Activated naive CD4-positive, alpha-beta T cell treated with anti-CD3 and anti-CD28 coated beads, Interleukin-2, amount 10 ng/mL, durations not matched to agents 7 days and 5 days (primary cell): ENCODE measurements at regions not wholly inside any gene's neighbourhood (a gene's known extent, or its start where the extent isn't known, plus 50 kb on each side); places are given as distances from the start of the nearest gene placed in this dataset.
A peak's percentile ranks its signal among the peaks of the same experiment; 100 is the strongest.

Source experiments
- CTCF ChIA-PET: fragments of 350-600 bp; sonication (Branson Sonifier 250); formaldehyde crosslinking; loops from one replicate; lab custom pipeline; 2021; ENCODE audit warnings: antibody characterized with exemption; lab: Charles Lee
- DNase-seq: peaks from one replicate; pipeline ENCODE4 v3.0.0-alpha.2; 2020
- H3K27ac Mint-ChIP-seq: one replicate; pipeline ENCODE4 v1.8.0; 2021; ENCODE audit warnings: mild to moderate bottlenecking, moderate library complexity, mixed read lengths
- H3K27me3 Mint-ChIP-seq: one replicate; pipeline ENCODE4 v1.8.0; 2021; ENCODE audit warnings: mild to moderate bottlenecking, mixed read lengths
- H3K36me3 Mint-ChIP-seq: one replicate; pipeline ENCODE4 v1.8.0; 2021; ENCODE audit warnings: mixed read lengths
- H3K4me1 Mint-ChIP-seq: one replicate; pipeline ENCODE4 v1.8.0; 2021; ENCODE audit warnings: mixed read lengths
- H3K4me3 Mint-ChIP-seq: one replicate; pipeline ENCODE4 v1.8.0; 2021; ENCODE audit warnings: mild to moderate bottlenecking, moderate library complexity, mixed read lengths
- H3K9me3 Mint-ChIP-seq: one replicate; pipeline ENCODE4 v1.8.0; 2021; ENCODE audit warnings: mixed read lengths

DNA sequence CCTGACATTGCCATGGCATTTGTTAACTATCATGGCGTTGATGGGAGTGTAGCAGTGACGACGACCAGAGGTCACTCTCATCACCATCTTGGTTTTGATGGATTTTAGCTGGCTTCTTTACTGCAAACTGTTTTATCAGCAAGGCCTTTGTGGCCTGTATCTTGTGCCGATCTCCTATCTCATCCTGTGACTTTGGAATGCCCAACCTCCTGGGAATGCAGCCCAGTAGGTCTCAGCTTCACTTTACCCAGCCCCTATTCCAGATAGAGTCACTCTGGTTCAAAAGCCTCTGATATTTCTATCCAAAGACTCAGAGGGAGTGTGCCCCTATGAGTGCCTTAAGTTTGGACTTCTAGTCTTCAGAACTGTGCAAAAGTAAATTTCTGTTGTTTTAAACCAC, 130.1 kb downstream of the ADAMTS1 start:
- Mint-ChIP-seq H3K9me3 (no peaks in the 10 kb centered on the region), H3K27me3 (no peaks in the 10 kb centered on the region), H3K4me1 (no peaks in the 10 kb centered on the region), H3K36me3 (no peaks in the 10 kb centered on the region), H3K27ac (no peak overlapping the region), H3K4me3 (no peak overlapping the region)
- no peak for DNase-seq
- CTCF ChIA-PET = interaction anchor here (0.7 to 1.6 kb wide), 5 partner anchors 17 to 29 kb away, joined by 3 to 5 read pairs (median 4); no protein-coding TSS in a partner anchor

DNA sequence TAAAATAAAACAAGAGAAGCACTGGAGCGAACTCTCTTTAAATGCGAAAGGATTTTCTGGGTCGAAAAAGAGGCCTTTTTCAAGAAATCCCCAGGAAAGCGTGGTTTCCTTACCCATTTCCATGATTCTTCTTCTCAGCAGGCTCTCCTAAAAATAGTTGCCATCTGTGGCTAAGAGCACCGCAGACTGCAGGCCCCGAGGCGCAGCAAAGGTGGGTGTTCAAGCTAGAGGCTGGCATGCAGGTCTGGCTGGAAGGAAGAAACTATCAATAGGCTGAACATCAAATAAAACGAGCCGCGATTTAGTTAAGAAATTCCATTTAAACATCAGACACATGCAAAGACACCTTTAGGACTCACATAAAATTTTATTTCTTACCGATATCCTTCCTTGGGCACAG, 135.1 kb downstream of the ADAMTS1 start:
- Mint-ChIP-seq H3K36me3 (no peaks in the 10 kb centered on the region), H3K9me3 (no peaks in the 10 kb centered on the region), H3K27me3 (no peaks in the 10 kb centered on the region), H3K27ac (no peak overlapping the region), H3K4me1 (no peaks in the 10 kb centered on the region), H3K4me3 (no peak overlapping the region)
- CTCF ChIA-PET = no interaction called here
- DNase-seq = no peak

DNA sequence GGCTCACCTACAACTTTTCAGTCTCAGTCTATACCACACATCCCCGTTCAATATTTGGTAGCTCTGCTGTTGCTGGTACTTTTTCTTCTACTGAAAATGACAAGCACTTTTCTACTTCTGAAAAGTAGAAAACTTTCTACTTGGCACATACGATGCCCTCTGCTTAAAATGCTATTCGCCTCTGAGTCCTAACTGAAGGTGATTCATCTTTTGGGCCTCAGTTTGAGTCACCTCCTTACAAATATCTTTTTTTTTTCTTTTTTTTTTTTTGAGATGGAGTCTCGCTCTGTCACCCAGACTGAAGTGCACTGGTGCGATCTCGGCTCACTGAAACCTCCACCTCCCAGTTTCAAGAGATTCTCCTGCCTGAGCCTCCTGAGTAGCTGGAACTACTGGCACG, 136.0 kb upstream of the CYYR1 start:
- no peaks in the 10 kb centered on the region for H3K4me1 Mint-ChIP-seq
- DNase-seq = no peak
- no peak overlapping the region for H3K27ac Mint-ChIP-seq
- CTCF ChIA-PET = no interaction called here
- H3K27me3 Mint-ChIP-seq = no peaks in the 10 kb centered on the region
- no peaks in the 10 kb centered on the region for H3K36me3 Mint-ChIP-seq
- no peaks in the 10 kb centered on the region for H3K9me3 Mint-ChIP-seq
- no peak overlapping the region for H3K4me3 Mint-ChIP-seq

DNA sequence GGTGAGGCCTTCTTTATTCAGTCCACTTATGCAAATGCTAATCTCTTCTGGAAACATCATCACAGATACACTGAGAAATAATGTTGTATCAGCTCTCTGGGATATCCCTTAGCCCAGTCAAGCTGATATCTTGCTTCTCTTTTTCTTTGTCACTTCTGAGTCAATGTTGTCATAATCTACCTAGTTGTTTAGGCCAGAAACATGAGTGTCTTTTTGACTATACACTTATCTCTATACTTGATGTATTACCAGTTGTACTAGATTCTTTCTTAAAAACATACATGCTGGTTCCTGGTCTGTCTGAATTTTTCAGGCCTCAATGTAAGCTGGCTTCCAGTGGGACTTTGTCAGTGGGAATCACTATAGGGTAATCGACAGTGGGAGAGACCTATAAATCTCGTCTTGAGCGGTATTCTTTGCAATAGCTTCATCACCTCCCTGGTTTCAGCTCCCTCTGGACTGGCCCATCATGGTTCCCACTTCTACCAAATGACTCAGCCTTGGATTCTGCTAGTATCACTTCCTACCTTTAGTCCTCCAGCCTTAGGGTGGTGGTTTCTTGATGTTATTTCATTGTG, 135.2 kb upstream of the CYYR1 start:
- Mint-ChIP-seq H3K4me1 (no peaks in the 10 kb centered on the region), H3K9me3 (no peaks in the 10 kb centered on the region), H3K27ac (no peak overlapping the region), H3K27me3 (no peaks in the 10 kb centered on the region), H3K4me3 (no peak overlapping the region), H3K36me3 (no peaks in the 10 kb centered on the region)
- no peak for DNase-seq
- CTCF ChIA-PET = interaction anchor here (1.2 kb wide), 1 partner anchor 10 kb away, joined by 3 read pairs; no protein-coding TSS in a partner anchor

DNA sequence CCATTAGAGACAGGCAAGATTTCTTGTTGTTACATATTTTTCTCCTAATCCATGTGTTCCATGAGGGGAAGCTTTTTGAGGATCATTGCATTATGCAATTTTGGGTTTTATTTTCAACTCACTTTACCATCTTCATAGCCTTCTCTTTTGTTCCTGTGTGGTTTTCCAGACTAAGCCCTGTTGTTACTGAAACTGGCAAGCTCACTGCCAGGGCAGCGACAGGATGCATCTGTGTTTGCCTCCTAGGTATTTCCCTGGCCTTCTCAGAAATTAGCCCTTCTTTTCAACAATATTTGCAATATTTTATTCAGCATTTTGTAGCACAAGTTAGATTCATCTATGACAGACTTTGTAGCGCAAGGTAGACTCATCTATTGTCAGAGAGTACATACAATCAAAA, 134.2 kb upstream of the CYYR1 start:
- DNase-seq = no peak
- H3K36me3 Mint-ChIP-seq = no peaks in the 10 kb centered on the region
- no peaks in the 10 kb centered on the region for H3K27me3 Mint-ChIP-seq
- no peaks in the 10 kb centered on the region for H3K4me1 Mint-ChIP-seq
- CTCF ChIA-PET = interaction anchor here (1.2 kb wide), 1 partner anchor 9 kb away, joined by 3 read pairs; no protein-coding TSS in a partner anchor
- H3K4me3 Mint-ChIP-seq = no peak overlapping the region
- no peaks in the 10 kb centered on the region for H3K9me3 Mint-ChIP-seq
- no peak overlapping the region for H3K27ac Mint-ChIP-seq

DNA sequence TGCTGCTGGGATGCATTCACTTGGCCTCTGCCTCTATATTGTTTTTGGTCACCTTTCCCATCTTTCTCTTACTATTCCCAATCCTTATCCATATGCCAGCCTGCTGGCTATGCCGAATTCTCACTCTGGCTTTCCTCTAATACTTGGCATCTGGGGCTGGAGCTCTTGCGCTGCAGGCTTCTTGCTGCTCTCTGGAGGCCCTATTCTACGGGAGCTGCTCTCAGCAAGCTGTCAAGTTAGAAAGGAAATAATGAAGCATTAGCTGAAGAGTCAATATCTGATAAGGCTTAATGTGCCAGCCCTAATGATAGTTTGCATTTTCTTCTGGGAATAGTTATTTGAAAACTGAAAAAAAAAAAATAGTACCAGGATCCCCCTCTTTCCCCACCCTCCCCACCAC, 125.3 kb upstream of the CYYR1 start:
- Mint-ChIP-seq H3K27ac (no peak overlapping the region), H3K36me3 (no peaks in the 10 kb centered on the region), H3K4me1 (no peaks in the 10 kb centered on the region), H3K4me3 (no peak overlapping the region), H3K27me3 (no peaks in the 10 kb centered on the region), H3K9me3 (no peaks in the 10 kb centered on the region)
- no peak for DNase-seq
- CTCF ChIA-PET = interaction anchor here (0.7 to 1.5 kb wide), 4 partner anchors 10 to 1534 kb away, joined by 3 to 5 read pairs (median 3); no protein-coding TSS in a partner anchor

DNA sequence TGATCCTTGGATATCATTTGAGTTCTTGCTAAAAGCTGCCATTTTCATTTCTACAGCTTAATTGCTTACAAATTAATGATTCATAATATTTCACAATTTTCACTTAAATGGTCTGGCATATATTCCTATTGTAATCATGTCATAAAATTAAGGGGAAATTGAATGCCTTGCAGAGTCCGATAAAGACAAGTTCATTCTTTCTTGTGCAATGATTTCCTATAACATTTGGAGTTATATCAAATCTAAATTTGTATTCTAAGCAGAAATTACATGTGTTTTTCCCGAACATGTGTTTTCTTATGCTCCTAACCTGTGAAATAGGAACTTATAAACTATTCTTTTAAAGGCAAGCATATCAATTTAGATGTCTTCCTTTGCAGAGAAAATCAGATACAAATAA, 118.3 kb upstream of the CYYR1 start:
- Mint-ChIP-seq H3K27me3 (no peaks in the 10 kb centered on the region), H3K27ac (no peak overlapping the region), H3K9me3 (peaks cover under 1% of the 10 kb centered on the region), H3K36me3 (no peaks in the 10 kb centered on the region), H3K4me1 (no peaks in the 10 kb centered on the region), H3K4me3 (no peak overlapping the region)
- CTCF ChIA-PET = no interaction called here
- DNase-seq = no peak

DNA sequence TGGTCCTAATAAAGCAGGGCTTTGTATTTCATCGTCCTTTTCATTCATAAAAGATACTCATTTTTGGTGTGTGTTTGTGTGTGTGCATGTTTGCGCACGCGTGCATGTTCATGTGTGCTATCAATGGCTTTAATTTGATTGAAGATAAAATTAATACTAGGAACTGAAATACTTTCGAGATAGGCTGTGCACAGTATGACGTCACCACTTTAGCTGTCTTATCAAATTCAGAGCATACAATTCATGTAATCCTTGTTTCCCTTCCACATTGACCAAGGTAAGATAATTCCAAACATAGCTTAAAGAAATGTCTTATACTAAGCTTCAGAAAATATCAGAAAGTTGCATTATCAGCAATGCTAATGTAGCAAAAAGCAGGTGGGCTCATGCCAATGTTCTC, 113.6 kb upstream of the CYYR1 start:
- no peak overlapping the region for H3K27ac Mint-ChIP-seq
- no peak for DNase-seq
- no peaks in the 10 kb centered on the region for H3K36me3 Mint-ChIP-seq
- no peaks in the 10 kb centered on the region for H3K27me3 Mint-ChIP-seq
- H3K9me3 Mint-ChIP-seq = peaks cover 4% of the 10 kb centered on the region
- H3K4me1 Mint-ChIP-seq = peaks cover 4% of the 10 kb centered on the region
- CTCF ChIA-PET = interaction anchor here (2.0 kb wide), 1 partner anchor 29 kb away, joined by 4 read pairs; no protein-coding TSS in a partner anchor
- H3K4me3 Mint-ChIP-seq = no peak overlapping the region

DNA sequence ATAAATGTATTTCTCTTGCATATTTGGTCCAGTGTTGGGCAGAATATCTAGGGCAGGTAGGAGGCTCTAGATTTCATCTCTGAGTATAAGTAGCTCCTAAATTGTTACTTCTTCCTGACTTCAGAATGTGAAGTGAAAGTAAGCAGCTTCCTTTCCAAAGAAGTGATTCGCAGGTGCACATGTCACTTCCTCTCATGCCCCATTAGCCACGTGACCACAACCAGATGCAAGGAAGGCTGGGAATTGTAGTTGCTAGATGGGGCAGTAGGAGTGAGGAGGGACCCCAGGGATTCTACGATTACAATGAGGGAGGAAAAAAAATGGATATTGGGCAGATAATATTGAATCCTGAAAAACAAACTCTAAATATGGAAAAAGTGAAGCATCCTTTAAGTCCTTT, 113.2 kb upstream of the CYYR1 start:
- H3K9me3 Mint-ChIP-seq = peaks cover 4% of the 10 kb centered on the region
- H3K36me3 Mint-ChIP-seq = no peaks in the 10 kb centered on the region
- peak; percentile 54 for DNase-seq
- H3K27me3 Mint-ChIP-seq = no peaks in the 10 kb centered on the region
- H3K27ac Mint-ChIP-seq = no peak overlapping the region
- CTCF ChIA-PET = interaction anchor here (2.0 kb wide), 1 partner anchor 29 kb away, joined by 4 read pairs; no protein-coding TSS in a partner anchor
- no peak overlapping the region for H3K4me3 Mint-ChIP-seq
- H3K4me1 Mint-ChIP-seq = peaks cover 4% of the 10 kb centered on the region

DNA sequence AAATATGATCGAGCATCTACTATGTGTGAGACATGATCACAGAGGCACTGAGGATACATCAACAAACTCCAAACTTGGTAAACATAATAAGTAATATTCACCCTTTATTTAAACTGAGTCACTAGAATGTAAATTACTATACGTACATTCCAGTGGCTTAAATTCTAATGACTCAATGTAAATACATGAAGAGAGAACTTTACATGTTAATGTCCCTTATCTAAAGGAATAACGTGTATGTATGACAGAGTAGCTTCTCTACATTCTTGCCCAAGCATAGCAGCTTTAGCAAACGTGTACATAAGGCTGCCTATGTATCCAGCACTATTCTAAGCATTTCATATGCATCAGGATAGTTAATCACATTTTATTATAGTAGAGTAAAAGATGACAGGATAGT, 111.8 kb upstream of the CYYR1 start:
- H3K9me3 Mint-ChIP-seq = peaks cover 4% of the 10 kb centered on the region
- H3K36me3 Mint-ChIP-seq = no peaks in the 10 kb centered on the region
- H3K4me1 Mint-ChIP-seq = peaks cover 4% of the 10 kb centered on the region
- DNase-seq = no peak
- no peak overlapping the region for H3K4me3 Mint-ChIP-seq
- CTCF ChIA-PET = no interaction called here
- H3K27ac Mint-ChIP-seq = no peak overlapping the region
- H3K27me3 Mint-ChIP-seq = no peaks in the 10 kb centered on the region

DNA sequence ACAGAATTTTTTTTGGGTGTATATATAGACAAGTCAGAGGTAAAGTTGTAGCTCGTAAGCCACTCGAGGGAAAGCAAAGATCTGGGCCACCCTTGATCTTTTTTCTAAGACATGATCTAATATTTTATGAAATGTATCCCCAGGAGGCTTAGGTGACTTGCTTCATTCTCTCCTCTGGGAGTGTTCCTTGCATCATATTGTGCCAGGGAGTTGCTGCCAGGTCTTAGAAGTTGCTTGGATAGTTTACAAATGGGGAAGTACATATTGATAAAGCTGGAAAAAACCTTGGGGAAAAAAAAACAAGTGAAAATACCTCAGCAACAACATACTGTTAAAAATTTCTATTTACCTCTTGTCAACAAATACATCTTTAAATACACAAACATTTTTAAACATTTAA, 110.9 kb upstream of the CYYR1 start:
- Mint-ChIP-seq H3K9me3 (peaks cover 4% of the 10 kb centered on the region), H3K27me3 (no peaks in the 10 kb centered on the region), H3K36me3 (no peaks in the 10 kb centered on the region), H3K27ac (no peak overlapping the region), H3K4me3 (no peak overlapping the region), H3K4me1 (peaks cover 4% of the 10 kb centered on the region)
- DNase-seq = no peak
- CTCF ChIA-PET = no interaction called here

DNA sequence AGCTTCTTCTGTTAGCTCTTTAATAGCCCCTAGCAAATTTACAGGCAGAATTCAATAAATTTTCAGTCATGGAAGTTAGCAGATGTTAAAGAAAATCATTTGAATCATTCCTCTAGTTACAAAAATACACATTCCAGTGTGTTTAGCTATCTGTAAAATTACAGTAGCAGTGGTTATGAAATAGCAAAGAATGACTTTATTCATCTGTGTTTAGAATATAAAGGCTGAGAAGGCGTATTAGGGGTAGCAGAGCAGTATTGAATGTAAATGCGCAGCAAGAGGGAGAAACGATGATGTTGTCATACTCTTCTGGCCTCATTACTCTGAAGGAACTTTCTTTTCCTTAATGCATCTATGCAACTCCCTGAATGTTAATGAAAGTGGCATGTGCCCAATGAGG, 106.2 kb upstream of the CYYR1 start:
- H3K36me3 Mint-ChIP-seq = no peaks in the 10 kb centered on the region
- no peaks in the 10 kb centered on the region for H3K9me3 Mint-ChIP-seq

DNA sequence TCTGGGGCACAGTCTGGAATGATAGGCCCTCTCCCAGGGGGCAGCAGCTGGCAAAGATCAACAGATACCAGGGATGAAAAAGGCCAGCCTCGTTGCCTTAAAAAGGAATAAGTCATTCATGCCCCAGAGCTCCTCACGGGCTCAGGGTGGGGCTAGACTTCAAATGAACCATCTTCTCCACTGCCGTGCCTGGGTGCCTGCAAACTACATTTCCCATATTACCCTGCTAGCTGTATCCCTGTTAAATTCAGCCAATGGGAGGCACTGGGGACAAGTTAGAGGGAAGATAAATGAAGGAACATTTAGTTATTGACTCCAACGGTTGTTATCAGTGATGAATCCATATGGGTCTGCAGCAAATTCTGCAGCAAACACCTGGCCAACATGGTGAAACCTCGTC, 101.2 kb upstream of the CYYR1 start:
- H3K4me3 Mint-ChIP-seq = no peak overlapping the region
- no peak overlapping the region for H3K27ac Mint-ChIP-seq
- no peaks in the 10 kb centered on the region for H3K27me3 Mint-ChIP-seq
- H3K36me3 Mint-ChIP-seq = no peaks in the 10 kb centered on the region
- no peak for DNase-seq
- no peaks in the 10 kb centered on the region for H3K9me3 Mint-ChIP-seq
- no peaks in the 10 kb centered on the region for H3K4me1 Mint-ChIP-seq
- CTCF ChIA-PET = interaction anchor here (0.6 kb wide), 1 partner anchor 40 kb away, joined by 3 read pairs; no protein-coding TSS in a partner anchor

More for the DNA sequence above, 106.2 kb upstream of the CYYR1 start:
- no peaks in the 10 kb centered on the region for H3K27me3 Mint-ChIP-seq
- no peak for DNase-seq
- no peak overlapping the region for H3K4me3 Mint-ChIP-seq
- CTCF ChIA-PET = no interaction called here
- H3K4me1 Mint-ChIP-seq = no peaks in the 10 kb centered on the region
- H3K27ac Mint-ChIP-seq = no peak overlapping the region

DNA sequence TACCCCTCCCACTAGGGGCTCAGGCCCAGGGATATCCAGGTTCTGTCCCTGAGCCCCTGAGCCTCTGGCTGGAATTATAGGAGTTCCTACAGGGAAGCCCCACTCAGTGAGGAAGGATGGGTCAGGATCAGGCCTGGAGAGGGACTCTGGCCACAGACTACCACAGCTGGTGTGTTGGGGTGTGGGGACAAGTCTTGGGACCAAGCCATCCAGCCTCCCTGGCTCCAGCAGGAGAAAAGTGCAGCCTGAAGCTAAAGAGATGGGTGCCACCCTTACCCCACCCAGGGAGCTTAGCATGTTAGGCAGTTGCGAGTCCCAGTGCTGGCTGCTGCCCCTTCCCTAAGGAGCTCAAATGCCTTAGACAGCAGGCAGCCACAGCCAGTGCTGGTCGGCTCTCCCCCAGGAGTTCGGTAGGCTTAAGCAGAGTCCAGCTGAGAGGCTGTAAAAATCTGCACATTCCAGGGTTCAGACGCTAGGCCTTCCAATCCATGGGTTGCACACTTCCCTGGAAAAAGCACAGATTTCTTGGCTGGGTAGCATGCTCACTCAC, 96.2 kb upstream of the CYYR1 start:
- Mint-ChIP-seq H3K27ac (no peak overlapping the region), H3K36me3 (no peaks in the 10 kb centered on the region), H3K27me3 (no peaks in the 10 kb centered on the region), H3K4me1 (no peaks in the 10 kb centered on the region), H3K9me3 (peaks cover 3% of the 10 kb centered on the region), H3K4me3 (no peak overlapping the region)
- no peak for DNase-seq
- CTCF ChIA-PET = no interaction called here

DNA sequence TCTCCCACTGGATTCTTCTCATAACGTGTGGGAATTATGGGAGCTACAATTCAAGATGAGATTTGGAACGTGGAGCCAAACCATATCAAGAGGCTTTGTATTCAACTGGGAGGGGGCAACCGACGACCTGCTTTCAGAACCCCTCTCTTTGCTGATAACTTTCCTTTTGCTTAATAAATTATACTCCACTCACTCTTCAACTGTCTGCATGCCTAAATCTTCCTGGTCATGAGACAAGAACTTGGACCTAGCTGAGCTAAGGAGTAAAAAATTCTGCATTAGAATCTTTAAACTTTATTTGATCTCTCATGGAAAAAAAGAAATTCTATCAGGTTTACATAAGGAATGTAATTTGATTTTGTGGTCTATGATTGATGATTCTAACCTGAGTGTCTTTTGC, 86.7 kb upstream of the CYYR1 start:
- H3K4me1 Mint-ChIP-seq = no peaks in the 10 kb centered on the region
- no peak overlapping the region for H3K27ac Mint-ChIP-seq
- H3K36me3 Mint-ChIP-seq = no peaks in the 10 kb centered on the region
- CTCF ChIA-PET = no interaction called here
- DNase-seq = no peak
- no peak overlapping the region for H3K4me3 Mint-ChIP-seq
- no peaks in the 10 kb centered on the region for H3K27me3 Mint-ChIP-seq
- H3K9me3 Mint-ChIP-seq = peaks cover 3% of the 10 kb centered on the region
